ENCODE measurements at regions not wholly inside any gene's neighbourhood (a gene's known extent, or its start where the extent isn't known, plus 50 kb on each side); places are given as distances from the start of the nearest gene placed in this dataset.

- no peak for DNase-seq (ENCODE audit: low read depth)
These were observed 305.8 kb downstream of the AACS start for GRCh38 chr12:125371033-125371432.

GRCh38 chr12:125372085-125372484, 306.9 kb downstream of the AACS start:
- no peak for DNase-seq (ENCODE audit: low read depth)

GRCh38 chr12:125373375-125373774, 308.1 kb downstream of the AACS start:
- DNase-seq (ENCODE audit: low read depth) = no peak

GRCh38 chr12:125376422-125376821, 311.2 kb downstream of the AACS start:
- no peak for DNase-seq (ENCODE audit: low read depth)

GRCh38 chr12:125377093-125377492, 311.9 kb downstream of the AACS start:
- no peak for DNase-seq (ENCODE audit: low read depth)

DNA sequence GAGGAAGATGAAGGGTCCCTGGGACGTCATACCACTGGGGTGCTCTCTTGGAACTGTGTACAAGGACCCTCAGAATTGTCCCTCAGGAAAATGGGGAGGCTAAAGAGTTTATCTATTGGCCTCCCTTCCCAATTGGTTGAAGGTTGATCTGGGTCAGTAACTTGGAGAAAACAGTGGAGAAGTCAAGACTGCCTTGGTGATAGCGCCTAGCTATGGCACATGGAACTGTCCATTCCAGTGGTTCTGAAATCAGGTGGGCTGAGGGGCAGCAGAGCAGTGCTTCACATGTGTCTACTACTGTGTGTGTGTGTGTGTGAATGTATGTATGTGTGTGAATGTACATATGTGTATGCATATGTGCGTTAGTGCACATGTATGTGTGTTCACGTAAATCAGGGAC, 316.1 kb downstream of the AACS start:
- DNase-seq (ENCODE audit: low read depth) = no peak

GRCh38 chr12:125382926-125383325, 317.7 kb downstream of the AACS start:
- no peak for DNase-seq (ENCODE audit: low read depth)

GRCh38 chr12:125386652-125387051, 321.4 kb downstream of the AACS start:
- no peak for DNase-seq (ENCODE audit: low read depth)

GRCh38 chr12:125387206-125387605, 322.0 kb downstream of the AACS start:
- DNase-seq (ENCODE audit: low read depth) = no peak

- DNase-seq (ENCODE audit: low read depth) = no peak
These were observed 323.9 kb downstream of the AACS start for GRCh38 chr12:125389061-125389697.

DNA sequence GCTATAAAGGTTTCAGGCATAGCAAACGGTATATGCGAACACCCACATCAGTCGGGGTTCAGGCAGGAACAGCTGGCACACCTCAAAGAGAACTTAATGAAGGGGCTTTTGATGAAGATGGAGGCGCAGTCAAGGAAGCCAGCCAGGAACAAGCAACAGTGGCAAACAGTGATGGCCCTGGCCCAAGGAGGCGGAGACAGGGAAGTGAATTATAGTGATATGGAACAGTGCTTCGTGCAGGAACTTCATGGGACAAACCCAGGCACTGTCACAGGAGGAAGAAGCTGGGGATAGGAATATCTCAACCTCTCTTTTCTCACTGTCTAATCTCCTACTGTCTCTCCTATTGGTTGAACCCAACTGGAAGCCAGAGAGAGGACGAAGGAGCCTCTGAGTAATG, 328.3 kb downstream of the AACS start:
- no peak for DNase-seq (ENCODE audit: low read depth)

GRCh38 chr12:125395583-125396215, 330.5 kb downstream of the AACS start:
- no peak for DNase-seq (ENCODE audit: low read depth)

DNA sequence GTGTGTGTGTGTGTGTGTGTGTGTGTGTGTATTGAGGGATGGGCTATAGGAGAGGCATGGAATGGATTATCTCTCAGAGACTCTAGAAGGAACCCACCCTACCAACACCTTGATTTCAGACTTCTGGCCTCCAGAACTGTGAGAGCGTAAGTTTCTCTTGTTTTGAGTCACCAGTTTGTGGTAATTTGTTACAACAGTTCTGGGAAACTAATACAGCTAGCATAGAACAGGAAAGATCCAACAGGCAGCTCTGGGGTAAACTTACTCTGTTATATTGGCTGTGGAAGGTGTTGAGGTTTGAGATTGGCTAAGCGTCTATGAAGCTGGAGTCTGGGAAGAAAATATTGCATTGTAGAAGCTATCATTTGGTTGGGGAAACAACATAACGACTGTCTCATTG, 334.3 kb downstream of the AACS start:
- DNase-seq (ENCODE audit: low read depth) = no peak

GRCh38 chr12:125402874-125403789, 337.9 kb downstream of the AACS start:
- DNase-seq (ENCODE audit: low read depth) = no peak

GRCh38 chr12:125403843-125404242, 338.6 kb downstream of the AACS start:
- DNase-seq (ENCODE audit: low read depth) = no peak

- DNase-seq (ENCODE audit: low read depth) = no peak
These were observed 340.9 kb downstream of the AACS start for GRCh38 chr12:125406131-125406530.

- DNase-seq (ENCODE audit: low read depth) = no peak
These were observed 343.5 kb downstream of the AACS start for GRCh38 chr12:125408718-125409117.

DNA sequence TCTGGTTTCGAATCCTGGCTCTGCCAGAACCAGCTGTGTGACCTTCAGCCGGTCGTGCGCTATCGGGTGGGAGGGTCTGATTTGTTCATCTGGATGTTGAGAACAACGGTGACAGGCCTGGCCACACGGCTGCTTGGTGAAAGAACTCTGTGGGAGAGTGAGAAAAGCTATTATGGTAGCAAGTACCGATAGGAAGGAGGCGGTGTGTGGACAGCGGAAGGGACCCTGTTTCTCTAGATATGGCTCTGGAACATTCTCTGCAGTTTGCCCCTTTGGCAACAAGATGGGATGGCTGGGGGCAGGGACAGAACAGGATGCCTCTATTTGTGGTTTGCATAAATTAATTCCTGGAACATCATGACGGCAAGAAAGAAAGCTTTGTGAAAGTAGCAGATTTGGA, 347.3 kb downstream of the AACS start:
- DNase-seq (ENCODE audit: low read depth) = no peak

- DNase-seq (ENCODE audit: low read depth) = no peak
These were observed 352.2 kb downstream of the AACS start for GRCh38 chr12:125417446-125417845.

- no peak for DNase-seq (ENCODE audit: low read depth)
These were observed 353.8 kb downstream of the AACS start for GRCh38 chr12:125418902-125419564.

- no peak for DNase-seq (ENCODE audit: low read depth)
These were observed 359.7 kb downstream of the AACS start for GRCh38 chr12:125424909-125425308.

- no peak for DNase-seq (ENCODE audit: low read depth)
These were observed 366.3 kb downstream of the AACS start for GRCh38 chr12:125431516-125431915.
